Stimulated activated CD8-positive, alpha-beta memory T cell treated with anti-CD3 and anti-CD28 coated beads, Interleukin-7, amount 100 ng/mL, for 48 hours (primary cell): ENCODE measurements at regions not wholly inside any gene's neighbourhood (a gene's known extent, or its start where the extent isn't known, plus 50 kb on each side); places are given as distances from the start of the nearest gene placed in this dataset.
"Not testable (repeated sequence)": the region's sequence is repeated elsewhere in the genome, so short reads cannot be mapped to it uniquely, and the experiment has no call there.

ENCODE experiments used
- DNase-seq, 2 donors: peaks; one replicate each; pipeline ENCODE4 v3.0.0-alpha.2; 2020; ENCODE audit warnings: low read depth in 1 of 2; ENCODE audit errors: extremely low read depth in 1 of 2

GRCh38 chr14:55843718-55844403 lies 263.9 kb downstream of the KTN1 start:
- DNase-seq = no peak

- no peak for DNase-seq
These were observed 266.2 kb downstream of the KTN1 start for GRCh38 chr14:55845963-55846825.

GRCh38 chr14:55846826-55847446 lies 266.9 kb downstream of the KTN1 start:
- no peak for DNase-seq

GRCh38 chr14:55847766-55848165 lies 267.8 kb downstream of the KTN1 start:
- no peak for DNase-seq

GRCh38 chr14:55848964-55849363 lies 269.0 kb downstream of the KTN1 start:
- DNase-seq = no peak

- DNase-seq = no peak
These were observed 268.4 kb upstream of the PELI2 start for GRCh38 chr14:55849833-55850232.

- DNase-seq = no peak
These were observed 267.4 kb upstream of the PELI2 start for GRCh38 chr14:55850825-55851241.

- no peak for DNase-seq
These were observed 266.9 kb upstream of the PELI2 start for GRCh38 chr14:55851301-55851700.

GRCh38 chr14:55851961-55852360 lies 266.2 kb upstream of the PELI2 start:
- DNase-seq = no peak

- no peak for DNase-seq
These were observed 262.5 kb upstream of the PELI2 start for GRCh38 chr14:55855751-55856150.

- no peak for DNase-seq
These were observed 259.6 kb upstream of the PELI2 start for GRCh38 chr14:55858604-55859003.

GRCh38 chr14:55861561-55861960 lies 256.6 kb upstream of the PELI2 start:
- DNase-seq = not testable (repeated sequence)

GRCh38 chr14:55864890-55865655 lies 253.1 kb upstream of the PELI2 start:
- DNase-seq = no peak

GRCh38 chr14:55867311-55867710 lies 250.9 kb upstream of the PELI2 start:
- no peak for DNase-seq

- no peak for DNase-seq
These were observed 250.5 kb upstream of the PELI2 start for GRCh38 chr14:55867719-55868118.

- no peak for DNase-seq
These were observed 248.7 kb upstream of the PELI2 start for GRCh38 chr14:55869397-55870049.

- DNase-seq = no peak
These were observed 245.0 kb upstream of the PELI2 start for GRCh38 chr14:55873169-55873568.

- DNase-seq = no peak
These were observed 243.4 kb upstream of the PELI2 start for GRCh38 chr14:55874785-55875184.

GRCh38 chr14:55877942-55878341 lies 240.3 kb upstream of the PELI2 start:
- no peak for DNase-seq

- DNase-seq = no peak
These were observed 236.5 kb upstream of the PELI2 start for GRCh38 chr14:55881577-55882241.
